GM18526 (cell line): ENCODE measurements at regions not wholly inside any gene's neighbourhood (a gene's known extent, or its start where the extent isn't known, plus 50 kb on each side); places are given as distances from the start of the nearest gene placed in this dataset.

Experiments
- POLR2A ChIP-seq: IDR thresholded peaks from 3 replicates; pipeline ENCODE4 v1.6.1; 2011; ENCODE audit not compliant: insufficient read length; ENCODE audit errors: extremely low read depth

DNA sequence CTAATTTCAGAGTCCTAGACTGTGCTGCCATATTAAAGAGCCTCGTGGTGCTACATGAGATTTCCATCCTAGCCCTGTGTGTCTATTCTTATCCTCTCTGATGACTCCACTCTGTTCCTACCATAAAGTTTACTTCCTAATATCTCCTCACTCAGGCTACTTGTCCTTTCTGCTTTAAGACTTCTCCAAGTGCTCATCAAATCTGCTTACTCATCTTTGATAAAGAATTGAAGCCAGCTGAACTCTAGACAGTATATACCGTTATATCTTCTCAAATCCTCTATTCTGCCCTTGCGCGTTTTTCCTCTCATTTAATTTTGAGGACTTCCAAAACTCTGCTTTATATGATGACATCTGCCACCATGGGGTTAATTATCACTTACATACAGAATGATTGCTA lies 539.5 kb downstream of the HAPSTR1 start:
- TF ChIP-seq POLR2A = no peak

DNA sequence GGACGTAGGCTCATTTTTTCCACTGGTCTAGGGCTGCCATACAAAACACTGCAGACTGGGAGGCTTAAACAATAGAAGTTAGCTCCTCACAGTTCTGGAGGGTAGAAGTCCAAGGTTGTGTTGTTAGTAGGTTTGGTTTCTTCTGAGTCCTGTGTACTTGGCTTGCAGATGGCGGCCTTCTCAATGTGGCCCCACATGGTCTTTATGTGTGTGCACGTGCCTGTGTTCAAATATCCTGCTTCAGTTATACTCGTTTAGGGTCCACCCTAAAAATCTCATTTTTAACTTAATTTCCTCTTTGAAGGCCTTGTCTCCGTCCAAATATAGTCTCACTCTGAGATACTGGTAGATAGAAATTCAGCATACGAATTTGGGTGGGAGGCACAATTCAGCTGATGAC lies 542.4 kb downstream of the HAPSTR1 start:
- TF ChIP-seq POLR2A = no peak

DNA sequence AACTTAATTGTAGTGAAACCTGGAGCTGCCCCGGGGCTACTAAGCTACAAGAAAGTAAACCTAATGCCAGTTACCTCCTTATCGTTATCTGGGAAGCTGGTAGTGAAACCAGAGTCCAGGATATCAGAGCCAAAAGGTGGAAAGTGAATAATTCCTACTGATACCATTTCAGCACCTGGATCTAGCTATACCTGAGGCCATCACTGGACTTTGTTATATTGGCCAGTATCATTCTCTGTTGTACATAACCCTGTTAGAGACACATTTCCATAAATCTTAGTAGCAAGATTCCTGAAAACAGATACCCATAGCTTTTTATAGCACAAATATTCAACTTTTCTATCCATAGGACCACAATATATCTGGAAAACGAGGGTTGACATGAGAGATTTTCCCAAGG lies 538.0 kb downstream of the GRIN2A start:
- TF ChIP-seq POLR2A = no peak

GRCh38 chr16:9645911-9646310 lies 536.3 kb downstream of the GRIN2A start:
- TF ChIP-seq POLR2A = no peak

- no peak for TF ChIP-seq POLR2A
Observed at GRCh38 chr16:9647981-9648701, 534.1 kb downstream of the GRIN2A start.

DNA sequence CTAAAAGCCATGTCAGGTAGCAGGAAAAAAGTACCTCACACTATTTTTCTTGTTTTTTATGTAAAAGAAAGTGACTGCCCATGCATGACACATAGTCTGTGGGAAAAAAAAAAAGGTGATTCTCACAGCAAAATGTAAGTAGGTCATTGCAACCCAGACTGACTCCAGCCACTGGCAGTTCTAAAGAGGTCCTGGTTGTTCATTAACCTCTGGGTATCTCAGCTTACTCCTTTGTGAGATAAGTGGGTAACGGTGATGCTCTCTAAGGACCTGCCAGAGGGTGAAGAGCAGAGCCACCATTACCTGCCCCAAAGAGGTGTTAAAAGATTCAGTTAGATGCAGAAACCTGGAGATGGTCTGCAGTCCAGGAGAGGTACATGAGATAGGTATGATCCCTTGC lies 531.9 kb downstream of the GRIN2A start:
- TF ChIP-seq POLR2A = no peak

DNA sequence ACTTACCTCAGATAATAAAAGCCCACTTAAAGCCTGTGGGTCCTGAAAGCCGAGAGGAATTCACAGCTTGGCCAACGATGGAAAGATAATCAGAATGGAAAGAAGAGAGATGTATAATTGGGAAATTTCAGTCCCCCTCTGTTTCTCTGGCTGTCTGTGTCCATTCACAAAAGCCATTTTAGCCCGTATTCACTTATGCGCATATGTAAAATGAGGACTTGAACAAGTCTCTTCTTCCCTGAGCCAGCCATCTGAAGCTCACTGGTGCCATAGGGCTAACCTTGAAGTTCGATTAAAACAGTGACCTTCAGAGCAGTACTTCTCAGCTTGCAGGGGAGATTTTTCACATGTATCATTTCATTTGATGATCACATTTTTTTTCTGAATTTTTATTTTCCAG lies 527.2 kb downstream of the GRIN2A start:
- TF ChIP-seq POLR2A = no peak

- TF ChIP-seq POLR2A = no peak
Observed at GRCh38 chr16:9657641-9658040, 524.6 kb downstream of the GRIN2A start.

- TF ChIP-seq POLR2A = no peak
Observed at GRCh38 chr16:9658164-9658563, 524.1 kb downstream of the GRIN2A start.

DNA sequence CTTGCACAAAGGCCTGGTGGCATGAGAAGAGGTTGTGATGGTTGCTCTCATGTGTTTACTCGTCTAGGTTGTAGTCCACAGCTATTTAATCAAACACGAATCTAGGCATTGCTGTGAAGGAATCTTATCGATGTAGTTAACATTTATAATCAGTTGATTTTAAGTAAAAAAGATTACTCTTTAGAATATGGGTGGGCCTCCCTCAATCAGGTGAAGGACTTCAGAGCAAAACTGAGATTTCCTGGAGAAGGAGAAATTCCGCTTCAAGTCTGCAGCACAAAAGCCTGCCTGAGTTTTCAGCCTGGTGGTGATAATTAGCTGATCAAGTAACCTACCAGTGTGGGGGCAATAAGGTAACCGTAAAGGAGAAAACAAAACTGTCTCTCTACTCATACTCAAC lies 523.6 kb downstream of the GRIN2A start:
- TF ChIP-seq POLR2A = no peak

DNA sequence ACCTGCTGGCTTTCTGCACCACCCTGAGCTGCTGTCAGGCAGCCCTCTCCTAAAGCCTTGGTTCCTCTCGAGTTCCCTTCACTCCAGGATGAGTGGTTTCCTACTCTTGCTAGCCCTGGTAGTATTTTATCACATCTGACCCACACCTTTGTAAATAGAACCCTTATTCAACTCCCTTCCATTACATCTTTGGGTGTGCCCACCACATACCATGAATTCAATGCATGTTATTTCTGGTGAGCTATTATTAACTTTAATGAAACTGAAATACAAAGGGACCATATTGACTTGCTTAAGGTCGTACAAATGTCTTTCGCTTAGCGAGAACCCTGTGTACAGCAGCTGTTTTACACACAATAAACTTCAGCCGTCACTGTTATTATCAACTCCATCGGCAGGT lies 521.3 kb downstream of the GRIN2A start:
- no peak for TF ChIP-seq POLR2A

GRCh38 chr16:9661336-9662017 lies 520.8 kb downstream of the GRIN2A start:
- TF ChIP-seq POLR2A = no peak

DNA sequence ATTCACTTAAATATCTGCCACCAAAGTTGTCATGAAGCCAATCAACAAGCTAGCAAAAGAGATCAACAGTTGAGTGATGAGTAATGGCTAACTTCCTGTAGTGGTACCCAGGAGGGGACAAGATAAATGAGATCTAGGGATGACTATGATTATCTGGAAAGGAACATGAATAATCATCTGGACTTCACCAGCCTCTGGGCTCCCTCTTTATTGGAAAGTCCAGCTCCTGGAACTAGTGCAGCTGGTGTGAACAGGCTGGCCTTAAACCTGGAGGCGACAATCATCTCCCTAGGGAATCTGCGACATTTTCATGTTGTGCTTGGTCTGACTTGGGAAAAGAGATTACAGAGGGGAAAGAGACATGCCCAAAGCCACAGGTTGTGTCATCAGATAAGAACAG lies 518.6 kb downstream of the GRIN2A start:
- TF ChIP-seq POLR2A = no peak

- no peak for TF ChIP-seq POLR2A
Observed at GRCh38 chr16:9665851-9666271, 516.4 kb downstream of the GRIN2A start.

GRCh38 chr16:9666834-9667480 lies 515.3 kb downstream of the GRIN2A start:
- no peak for TF ChIP-seq POLR2A

DNA sequence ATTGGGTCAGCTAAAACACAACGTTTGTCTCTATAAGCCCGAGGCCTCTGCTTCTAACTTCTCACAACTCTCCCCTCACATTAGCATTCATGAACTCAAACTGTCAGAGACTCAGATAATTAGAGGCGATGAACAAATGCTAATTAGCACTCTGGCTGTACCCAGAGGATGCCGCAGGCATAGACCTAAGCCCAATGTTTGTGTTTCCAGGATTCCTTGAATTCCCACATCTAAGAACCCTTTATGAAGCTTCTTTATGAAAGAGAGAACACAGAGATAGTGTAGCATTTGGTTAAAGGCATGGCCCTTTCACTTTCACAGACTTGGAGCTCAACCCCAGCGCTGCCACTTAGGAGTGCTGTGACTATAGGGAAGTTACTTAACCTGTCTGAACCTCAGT lies 512.2 kb downstream of the GRIN2A start:
- TF ChIP-seq POLR2A = no peak
